GM18499 (cell line): ENCODE measurements at regions not wholly inside any gene's neighbourhood (a gene's known extent, or its start where the extent isn't known, plus 50 kb on each side); places are given as distances from the start of the nearest gene placed in this dataset.
"Not testable (repeated sequence)": the region's sequence is repeated elsewhere in the genome, so short reads cannot be mapped to it uniquely, and the experiment has no call there.

Source experiments
- ATAC-seq: cut with Tn5 transposase; IDR thresholded peaks from one replicate; pipeline ENCODE4 v1.9.1; 2021; ENCODE audit warnings: moderate number of reproducible peaks; ENCODE audit not compliant: insufficient read depth, unreplicated experiment

GRCh38 chrX:97847885-97848679 is 964.4 kb downstream of the RPA4 start:
- ATAC-seq, result no peak

- ATAC-seq, result no peak
Measured at GRCh38 chrX:97849951-97850350, 966.2 kb downstream of the RPA4 start.

- no peak for ATAC-seq
Measured at GRCh38 chrX:97850911-97851310, 967.2 kb downstream of the RPA4 start.

- no peak for ATAC-seq
Measured at GRCh38 chrX:97854086-97854485, 970.4 kb downstream of the RPA4 start.

- no peak for ATAC-seq
Measured at GRCh38 chrX:97858592-97858991, 974.9 kb downstream of the RPA4 start.

- ATAC-seq, result no peak
Measured at GRCh38 chrX:97860226-97860625, 976.5 kb downstream of the RPA4 start.

GRCh38 chrX:97863261-97863660 is 979.6 kb downstream of the RPA4 start:
- ATAC-seq, result no peak

- no peak for ATAC-seq
Measured at GRCh38 chrX:97867266-97867665, 983.6 kb downstream of the RPA4 start.

GRCh38 chrX:97876697-97877407 is 993.1 kb downstream of the RPA4 start:
- no peak for ATAC-seq

GRCh38 chrX:97882306-97882705 is 998.6 kb downstream of the RPA4 start:
- ATAC-seq, result no peak

GRCh38 chrX:97895751-97896150 is 1012.0 kb downstream of the RPA4 start:
- no peak for ATAC-seq

GRCh38 chrX:97897998-97898397 is 1014.3 kb downstream of the RPA4 start:
- ATAC-seq, result no peak

GRCh38 chrX:97898798-97899197 is 1015.1 kb downstream of the RPA4 start:
- no peak for ATAC-seq

- no peak for ATAC-seq
Measured at GRCh38 chrX:97907791-97908190, 1024.1 kb downstream of the RPA4 start.

- peak; percentile 98 for ATAC-seq
Measured at GRCh38 chrX:97909245-97909644, 1025.5 kb downstream of the RPA4 start.

- not testable (repeated sequence) for ATAC-seq
Measured at GRCh38 chrX:97915390-97915789, 1031.7 kb downstream of the RPA4 start.

- not testable (repeated sequence) for ATAC-seq
Measured at GRCh38 chrX:97921223-97921622, 1037.5 kb downstream of the RPA4 start.

- ATAC-seq, result no peak
Measured at GRCh38 chrX:97931586-97931985, 1047.9 kb downstream of the RPA4 start.

- ATAC-seq, result no peak
Measured at GRCh38 chrX:97936296-97936695, 1052.6 kb downstream of the RPA4 start.

- no peak for ATAC-seq
Measured at GRCh38 chrX:97938706-97939105, 1055.0 kb downstream of the RPA4 start.

GRCh38 chrX:97968376-97969163 is 1084.9 kb downstream of the RPA4 start:
- no peak for ATAC-seq
